CD1c-positive myeloid dendritic cell (primary cell): ENCODE measurements at regions not wholly inside any gene's neighbourhood (a gene's known extent, or its start where the extent isn't known, plus 50 kb on each side); places are given as distances from the start of the nearest gene placed in this dataset.
"Not testable (repeated sequence)": the region's sequence is repeated elsewhere in the genome, so short reads cannot be mapped to it uniquely, and the experiment has no call there.

Experiments
- DNase-seq: peaks from one replicate; pipeline ENCODE4 v3.0.0-alpha.2; 2016; ENCODE audit errors: extremely low spot score

- no peak for DNase-seq
These were observed 156.3 kb upstream of the MVB12B start for GRCh38 chr9:126170286-126170823.

- DNase-seq, result no peak
These were observed 155.0 kb upstream of the MVB12B start for GRCh38 chr9:126171641-126172040.

- DNase-seq, result no peak
These were observed 153.2 kb upstream of the MVB12B start for GRCh38 chr9:126173401-126173800.

- DNase-seq, result no peak
These were observed 152.7 kb upstream of the MVB12B start for GRCh38 chr9:126173929-126174328.

- DNase-seq, result no peak
These were observed 143.4 kb upstream of the MVB12B start for GRCh38 chr9:126183266-126183665.

GRCh38 chr9:126190994-126191393 lies 135.6 kb upstream of the MVB12B start:
- not testable (repeated sequence) for DNase-seq

GRCh38 chr9:126198854-126199253 lies 127.8 kb upstream of the MVB12B start:
- no peak for DNase-seq

- DNase-seq, result no peak
These were observed 123.3 kb upstream of the MVB12B start for GRCh38 chr9:126203313-126203712.

- no peak for DNase-seq
These were observed 122.4 kb upstream of the MVB12B start for GRCh38 chr9:126204197-126204596.

- no peak for DNase-seq
These were observed 121.9 kb upstream of the MVB12B start for GRCh38 chr9:126204708-126205225.

- DNase-seq, result peak; percentile 14
These were observed 121.4 kb upstream of the MVB12B start for GRCh38 chr9:126205265-126205664.

- no peak for DNase-seq
These were observed 120.7 kb upstream of the MVB12B start for GRCh38 chr9:126205845-126206498.

- no peak for DNase-seq
These were observed 119.4 kb upstream of the MVB12B start for GRCh38 chr9:126207256-126207655.

- peak; percentile 9 for DNase-seq
These were observed 118.3 kb upstream of the MVB12B start for GRCh38 chr9:126208216-126208758.

GRCh38 chr9:126211441-126212074 lies 115.1 kb upstream of the MVB12B start:
- DNase-seq, result no peak

- DNase-seq, result no peak
These were observed 111.1 kb upstream of the MVB12B start for GRCh38 chr9:126215486-126215885.

- no peak for DNase-seq
These were observed 109.8 kb upstream of the MVB12B start for GRCh38 chr9:126216826-126217225.

GRCh38 chr9:126217250-126217653 lies 109.4 kb upstream of the MVB12B start:
- DNase-seq, result no peak

- no peak for DNase-seq
These were observed 108.8 kb upstream of the MVB12B start for GRCh38 chr9:126217797-126218196.

- DNase-seq, result no peak
These were observed 108.1 kb upstream of the MVB12B start for GRCh38 chr9:126218359-126219125.

GRCh38 chr9:126219166-126219565 lies 107.5 kb upstream of the MVB12B start:
- DNase-seq, result no peak

- no peak for DNase-seq
These were observed 107.0 kb upstream of the MVB12B start for GRCh38 chr9:126219648-126220063.
